ENCODE measurements at regions not wholly inside any gene's neighbourhood (a gene's known extent, or its start where the extent isn't known, plus 50 kb on each side); places are given as distances from the start of the nearest gene placed in this dataset.
"Not testable (repeated sequence)": the region's sequence is repeated elsewhere in the genome, so short reads cannot be mapped to it uniquely, and the experiment has no call there.

DNA sequence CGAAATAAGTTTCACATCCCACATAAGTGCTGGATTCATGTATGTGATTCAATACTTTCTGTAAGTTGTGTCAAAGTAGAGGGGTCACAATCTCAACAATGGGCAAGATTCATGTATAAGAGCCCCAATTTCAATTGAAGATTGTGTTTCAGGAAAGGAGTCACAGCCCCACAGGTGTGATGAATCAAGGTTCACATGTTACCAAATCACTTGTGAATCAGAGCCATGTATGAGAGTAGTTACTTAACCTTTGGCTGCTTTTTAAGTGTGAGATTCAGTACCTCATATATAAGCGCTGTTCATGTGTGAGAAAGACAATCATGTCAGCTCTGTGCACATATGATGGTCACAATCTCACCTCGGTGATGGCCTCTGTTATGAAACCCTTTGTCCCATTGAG is 1100.0 kb upstream of the AMELY start:
- Histone ChIP-seq H3K4me1 (ENCODE audit: low read length) (no peaks in the 10 kb centered on the region), H3K4me3 (ENCODE audit: low read length) (no peak overlapping the region), H3K9ac (ENCODE audit: low read length) (no peak overlapping the region), H3K4me2 (ENCODE audit: low read length) (no peak overlapping the region), H3K9me3 (ENCODE audit: insufficient read depth, low read length) (no peaks in the 10 kb centered on the region), H3K27me3 (ENCODE audit: low read depth, low read length) (no peaks in the 10 kb centered on the region), H2AFZ (ENCODE audit: low read depth, low read length) (no peak overlapping the region), H3K36me3 (replicated peaks; ENCODE audit: low read depth, low read length) (no peaks in the 10 kb centered on the region), H3K27ac (ENCODE audit: low read length) (no peak overlapping the region), H4K20me1 (ENCODE audit: insufficient read depth, low read length) (no peaks in the 10 kb centered on the region), H3K79me2 (ENCODE audit: low read length) (no peaks in the 10 kb centered on the region)
- no peak for TF ChIP-seq EZH2phosphoT487 (IDR thresholded peaks at IDR 0.05; ENCODE audit: low read depth)
- TF ChIP-seq, protein P1, sequence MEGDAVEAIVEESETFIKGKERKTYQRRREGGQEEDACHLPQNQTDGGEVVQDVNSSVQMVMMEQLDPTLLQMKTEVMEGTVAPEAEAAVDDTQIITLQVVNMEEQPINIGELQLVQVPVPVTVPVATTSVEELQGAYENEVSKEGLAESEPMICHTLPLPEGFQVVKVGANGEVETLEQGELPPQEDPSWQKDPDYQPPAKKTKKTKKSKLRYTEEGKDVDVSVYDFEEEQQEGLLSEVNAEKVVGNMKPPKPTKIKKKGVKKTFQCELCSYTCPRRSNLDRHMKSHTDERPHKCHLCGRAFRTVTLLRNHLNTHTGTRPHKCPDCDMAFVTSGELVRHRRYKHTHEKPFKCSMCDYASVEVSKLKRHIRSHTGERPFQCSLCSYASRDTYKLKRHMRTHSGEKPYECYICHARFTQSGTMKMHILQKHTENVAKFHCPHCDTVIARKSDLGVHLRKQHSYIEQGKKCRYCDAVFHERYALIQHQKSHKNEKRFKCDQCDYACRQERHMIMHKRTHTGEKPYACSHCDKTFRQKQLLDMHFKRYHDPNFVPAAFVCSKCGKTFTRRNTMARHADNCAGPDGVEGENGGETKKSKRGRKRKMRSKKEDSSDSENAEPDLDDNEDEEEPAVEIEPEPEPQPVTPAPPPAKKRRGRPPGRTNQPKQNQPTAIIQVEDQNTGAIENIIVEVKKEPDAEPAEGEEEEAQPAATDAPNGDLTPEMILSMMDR (IDR thresholded peaks at IDR 0.05; ENCODE audit: low read depth, low read length) = no peak

DNA sequence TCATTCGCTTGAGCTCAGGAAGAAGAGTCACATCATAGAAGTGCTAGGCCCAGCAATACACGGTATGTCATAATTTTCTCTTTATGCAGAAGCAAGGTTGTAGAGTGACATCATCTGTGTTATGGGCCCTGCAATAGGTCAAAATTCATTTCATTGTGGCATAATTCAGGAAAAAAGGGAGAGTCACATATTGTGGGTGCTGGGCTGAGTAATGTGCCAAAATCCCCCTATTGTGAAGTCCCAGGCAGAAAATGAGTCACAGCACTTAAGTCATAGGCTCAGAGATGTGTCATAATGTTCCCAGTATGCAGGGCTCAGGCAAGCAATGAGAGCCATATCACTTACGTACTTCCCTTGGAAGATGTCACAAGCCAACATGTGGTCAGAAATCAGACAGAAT is 1092.6 kb upstream of the AMELY start:
- H4K20me1 ChIP-seq (ENCODE audit: insufficient read depth, low read length) = no peaks in the 10 kb centered on the region
- H3K4me2 ChIP-seq (ENCODE audit: low read length) = no peak overlapping the region
- no peak overlapping the region for H3K27ac ChIP-seq (ENCODE audit: low read length)
- H3K4me1 ChIP-seq (ENCODE audit: low read length) = peaks cover 8% of the 10 kb centered on the region
- no peaks in the 10 kb centered on the region for H3K9me3 ChIP-seq (ENCODE audit: insufficient read depth, low read length)
- H3K27me3 ChIP-seq (ENCODE audit: low read depth, low read length) = no peaks in the 10 kb centered on the region
- H3K9ac ChIP-seq (ENCODE audit: low read length) = no peak overlapping the region
- no peak for TF ChIP-seq EZH2phosphoT487 (IDR thresholded peaks at IDR 0.05; ENCODE audit: low read depth)
- TF ChIP-seq, protein P1 (IDR thresholded peaks at IDR 0.05; ENCODE audit: low read depth, low read length) = no peak
- H3K79me2 ChIP-seq (ENCODE audit: low read length) = no peaks in the 10 kb centered on the region
- H3K36me3 ChIP-seq (replicated peaks; ENCODE audit: low read depth, low read length) = no peaks in the 10 kb centered on the region
- H3K4me3 ChIP-seq (ENCODE audit: low read length) = no peak overlapping the region
- H2AFZ ChIP-seq (ENCODE audit: low read depth, low read length) = no peak overlapping the region

DNA sequence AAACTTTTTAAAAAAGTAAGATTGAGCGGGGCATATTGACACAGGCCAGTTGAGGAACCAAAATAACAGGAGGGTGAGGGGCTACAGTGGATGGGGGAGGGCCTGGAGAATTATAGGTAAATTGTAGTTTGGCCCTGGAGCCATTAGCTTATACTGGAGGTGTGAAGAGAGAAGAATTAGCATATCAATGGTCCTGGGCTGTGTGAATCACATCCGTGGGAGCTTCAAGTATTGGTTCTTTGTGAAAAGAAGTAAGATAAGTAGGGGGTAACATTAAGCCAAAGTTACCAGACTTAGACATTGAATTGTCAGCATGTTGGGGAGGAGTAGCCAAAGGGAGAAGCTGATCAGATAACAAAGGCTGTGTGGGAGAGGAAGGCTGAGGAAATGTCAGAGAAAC is 1085.2 kb upstream of the AMELY start:
- H3K27ac ChIP-seq (ENCODE audit: low read length) = no peak overlapping the region
- H3K4me1 ChIP-seq (ENCODE audit: low read length) = no peaks in the 10 kb centered on the region
- no peaks in the 10 kb centered on the region for H3K27me3 ChIP-seq (ENCODE audit: low read depth, low read length)
- no peak for TF ChIP-seq EZH2phosphoT487 (IDR thresholded peaks at IDR 0.05; ENCODE audit: low read depth)
- TF ChIP-seq, protein P1 (IDR thresholded peaks at IDR 0.05; ENCODE audit: low read depth, low read length) = no peak
- no peak overlapping the region for H2AFZ ChIP-seq (ENCODE audit: low read depth, low read length)
- H3K9me3 ChIP-seq (ENCODE audit: insufficient read depth, low read length) = no peaks in the 10 kb centered on the region
- no peak overlapping the region for H3K9ac ChIP-seq (ENCODE audit: low read length)
- H3K79me2 ChIP-seq (ENCODE audit: low read length) = no peaks in the 10 kb centered on the region
- H3K4me3 ChIP-seq (ENCODE audit: low read length) = no peak overlapping the region
- H3K4me2 ChIP-seq (ENCODE audit: low read length) = no peak overlapping the region
- H3K36me3 ChIP-seq (replicated peaks; ENCODE audit: low read depth, low read length) = no peaks in the 10 kb centered on the region
- H4K20me1 ChIP-seq (ENCODE audit: insufficient read depth, low read length) = no peaks in the 10 kb centered on the region

DNA sequence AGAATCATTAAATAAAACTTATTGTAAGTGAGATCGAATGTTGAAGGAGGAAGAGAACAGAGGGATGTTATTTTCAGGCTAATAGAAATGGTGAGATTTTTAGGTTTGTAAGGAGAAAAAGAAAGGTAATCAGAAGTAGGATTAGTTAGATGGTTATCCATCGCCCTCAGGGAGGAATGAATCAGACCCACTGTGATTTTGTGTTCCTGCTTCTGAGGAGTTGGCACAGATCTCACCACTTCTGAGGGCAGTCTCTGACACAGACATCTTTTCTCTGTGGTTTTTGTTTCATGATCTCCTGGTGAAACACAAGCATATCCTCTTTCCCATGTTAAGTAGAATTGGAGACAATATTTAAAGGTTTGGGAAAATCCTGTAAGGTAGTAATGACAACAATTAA is 1083.2 kb upstream of the AMELY start:
- not testable (repeated sequence) for H3K27me3 ChIP-seq (ENCODE audit: low read depth, low read length); H3K4me2 ChIP-seq (ENCODE audit: low read length); H3K9me3 ChIP-seq (ENCODE audit: insufficient read depth, low read length); H3K36me3 ChIP-seq (replicated peaks; ENCODE audit: low read depth, low read length); H3K79me2 ChIP-seq (ENCODE audit: low read length); H3K27ac ChIP-seq (ENCODE audit: low read length); H3K4me1 ChIP-seq (ENCODE audit: low read length); H2AFZ ChIP-seq (ENCODE audit: low read depth, low read length); H3K4me3 ChIP-seq (ENCODE audit: low read length); H3K9ac ChIP-seq (ENCODE audit: low read length); H4K20me1 ChIP-seq (ENCODE audit: insufficient read depth, low read length)

DNA sequence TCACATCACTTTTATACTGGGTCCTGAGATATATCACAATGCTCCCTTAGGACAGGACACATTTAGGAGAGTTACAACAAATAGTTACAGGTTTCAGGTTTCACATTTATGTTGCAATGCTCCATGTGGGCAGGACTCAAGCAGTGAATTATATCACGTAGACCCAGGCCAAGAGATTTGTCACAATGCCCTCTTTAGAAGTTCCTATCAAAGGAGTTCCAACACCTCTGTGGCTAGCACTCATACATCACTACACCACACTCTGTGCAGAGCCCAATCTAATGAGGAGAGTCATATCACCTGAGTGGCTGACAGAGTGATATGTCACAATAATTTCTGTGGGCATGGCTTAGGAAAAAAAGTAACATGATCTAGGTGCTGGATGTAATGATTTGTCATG is 1068.2 kb upstream of the AMELY start:
- Histone ChIP-seq H3K4me1 (ENCODE audit: low read length) (no peaks in the 10 kb centered on the region), H2AFZ (ENCODE audit: low read depth, low read length) (no peak overlapping the region), H3K79me2 (ENCODE audit: low read length) (no peaks in the 10 kb centered on the region), H3K9ac (ENCODE audit: low read length) (no peak overlapping the region), H3K4me3 (ENCODE audit: low read length) (no peak overlapping the region), H3K36me3 (replicated peaks; ENCODE audit: low read depth, low read length) (no peaks in the 10 kb centered on the region), H3K27me3 (ENCODE audit: low read depth, low read length) (no peaks in the 10 kb centered on the region), H3K9me3 (ENCODE audit: insufficient read depth, low read length) (no peaks in the 10 kb centered on the region), H3K4me2 (ENCODE audit: low read length) (no peak overlapping the region), H4K20me1 (ENCODE audit: insufficient read depth, low read length) (no peaks in the 10 kb centered on the region), H3K27ac (ENCODE audit: low read length) (no peak overlapping the region)
- TF ChIP-seq, protein P1 (IDR thresholded peaks at IDR 0.05; ENCODE audit: low read depth, low read length) = no peak
- no peak for TF ChIP-seq EZH2phosphoT487 (IDR thresholded peaks at IDR 0.05; ENCODE audit: low read depth)

Data from OCI-LY3 (cell line).